H7 (cell line): ENCODE measurements at regions not wholly inside any gene's neighbourhood (a gene's known extent, or its start where the extent isn't known, plus 50 kb on each side); places are given as distances from the start of the nearest gene placed in this dataset.
"Not testable (repeated sequence)": the region's sequence is repeated elsewhere in the genome, so short reads cannot be mapped to it uniquely, and the experiment has no call there.

Source experiments
- DNase-seq: peaks from one replicate; pipeline ENCODE4 v3.0.0; 2012
- H3K27me3 ChIP-seq: 2 replicates; pipeline ENCODE4 v1.6.0; 2011; ENCODE audit warnings: mild to moderate bottlenecking, low read length; ENCODE audit not compliant: control insufficient read depth, insufficient read depth
- H3K36me3 ChIP-seq: replicated peaks from 2 replicates; pipeline ENCODE4 v1.5.1; 2011; ENCODE audit warnings: low read length; ENCODE audit not compliant: control insufficient read depth, insufficient read depth
- H3K4me3 ChIP-seq: 2 replicates; pipeline ENCODE4 v1.5.1; 2011; ENCODE audit warnings: low read depth, mild to moderate bottlenecking, control low read depth, low read length, moderate library complexity; ENCODE audit not compliant: insufficient read depth

DNA sequence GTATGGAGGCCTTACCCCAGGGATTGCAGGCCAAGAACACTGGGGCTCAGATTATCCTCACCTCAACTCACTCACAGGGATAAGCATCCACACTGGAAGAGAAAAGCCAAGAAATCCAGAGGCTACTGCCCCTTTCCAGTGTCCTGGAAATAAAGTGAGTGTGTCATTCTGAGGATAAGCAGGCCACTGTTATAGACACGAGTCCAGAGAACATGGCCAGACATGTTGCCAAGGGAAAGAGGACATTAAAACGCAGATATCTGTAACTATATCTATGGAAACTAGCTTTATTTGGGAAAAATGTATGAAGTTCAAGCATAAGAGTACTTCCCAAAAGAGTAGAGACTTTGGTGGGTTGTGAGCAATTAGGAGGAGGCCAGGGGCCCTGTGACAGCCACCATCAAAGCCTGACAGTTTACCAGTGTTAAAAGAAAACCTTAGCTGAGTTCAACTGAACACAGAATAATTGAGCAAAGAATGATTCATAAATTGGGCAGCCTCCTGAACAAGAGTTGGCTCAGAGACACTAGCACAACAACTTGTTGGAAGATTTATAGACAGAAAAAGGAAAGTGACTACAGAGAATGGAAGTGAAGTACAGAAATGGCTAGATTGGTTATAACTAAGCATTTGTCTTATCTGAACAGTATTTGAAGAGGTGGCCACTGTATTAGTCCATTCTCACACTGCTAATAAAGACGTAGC, 1222.2 kb downstream of the STIM2 start:
- no peak for DNase-seq
- no peaks in the 10 kb centered on the region for H3K27me3 ChIP-seq
- H3K4me3 ChIP-seq = no peak overlapping the region
- H3K36me3 ChIP-seq = no peaks in the 10 kb centered on the region

- H3K27me3 ChIP-seq = no peaks in the 10 kb centered on the region
- H3K4me3 ChIP-seq = no peak overlapping the region
- DNase-seq = no peak
- no peaks in the 10 kb centered on the region for H3K36me3 ChIP-seq
These were observed 1232.0 kb downstream of the STIM2 start for GRCh38 chr4:28092610-28093009.

GRCh38 chr4:28093071-28093470, 1232.4 kb downstream of the STIM2 start:
- no peaks in the 10 kb centered on the region for H3K27me3 ChIP-seq
- H3K36me3 ChIP-seq = no peaks in the 10 kb centered on the region
- no peak overlapping the region for H3K4me3 ChIP-seq
- no peak for DNase-seq

- Histone ChIP-seq H3K36me3 (no peaks in the 10 kb centered on the region), H3K27me3 (no peaks in the 10 kb centered on the region), H3K4me3 (no peak overlapping the region)
- DNase-seq = no peak
These were observed 1240.9 kb downstream of the STIM2 start for GRCh38 chr4:28101583-28101982.

DNA sequence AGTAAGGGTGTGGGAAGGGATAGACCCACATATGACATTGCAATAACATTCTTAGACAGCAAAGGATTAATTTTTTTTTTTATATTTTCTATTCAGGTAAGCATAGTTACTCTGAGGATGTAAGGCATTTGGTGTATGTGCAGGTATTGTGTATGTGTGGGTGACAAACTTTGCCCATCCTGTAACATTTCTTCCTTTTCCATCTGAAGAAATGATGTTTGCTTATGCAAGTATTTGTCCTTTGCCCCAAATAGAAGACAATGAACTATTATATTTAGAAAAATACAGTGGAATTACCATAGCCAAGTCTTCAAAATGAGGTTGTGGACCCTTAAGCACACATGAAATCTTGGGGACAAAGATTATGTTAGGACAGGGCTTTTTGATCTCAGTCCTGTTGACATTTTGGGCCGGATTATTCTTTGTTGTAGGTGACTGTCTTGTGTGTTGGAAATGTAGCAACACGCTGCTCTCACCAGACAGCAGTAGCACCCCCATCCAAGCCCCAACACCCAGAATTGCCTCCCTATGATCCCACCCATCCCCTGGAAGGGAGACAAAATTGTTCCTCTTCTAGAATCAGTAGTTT, 1244.7 kb downstream of the STIM2 start:
- Histone ChIP-seq H3K27me3 (no peaks in the 10 kb centered on the region), H3K4me3 (no peak overlapping the region), H3K36me3 (no peaks in the 10 kb centered on the region)
- DNase-seq = no peak

- no peaks in the 10 kb centered on the region for H3K36me3 ChIP-seq
- no peaks in the 10 kb centered on the region for H3K27me3 ChIP-seq
- DNase-seq = no peak
- no peak overlapping the region for H3K4me3 ChIP-seq
These were observed 1245.5 kb downstream of the STIM2 start for GRCh38 chr4:28106155-28106554.

DNA sequence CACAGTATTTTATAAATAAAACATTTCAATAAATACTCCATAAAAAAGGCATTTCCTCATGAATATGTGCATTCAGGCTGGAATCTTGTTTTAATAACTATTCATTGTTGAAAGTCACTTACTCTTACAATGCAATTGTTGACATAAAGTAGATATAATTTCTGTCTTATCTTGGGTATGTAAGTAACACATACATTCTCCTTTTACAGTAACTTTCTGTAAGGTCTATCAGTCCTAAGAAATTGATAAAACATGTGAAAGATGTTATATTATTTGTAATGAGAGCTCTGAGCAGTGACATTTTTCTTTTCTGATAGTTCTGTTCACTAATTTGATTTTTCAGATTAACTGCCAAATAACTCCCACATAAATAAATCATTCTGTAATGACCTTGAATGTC, 1249.2 kb downstream of the STIM2 start:
- H3K27me3 ChIP-seq = no peaks in the 10 kb centered on the region
- DNase-seq = no peak
- H3K4me3 ChIP-seq = no peak overlapping the region
- no peaks in the 10 kb centered on the region for H3K36me3 ChIP-seq

DNA sequence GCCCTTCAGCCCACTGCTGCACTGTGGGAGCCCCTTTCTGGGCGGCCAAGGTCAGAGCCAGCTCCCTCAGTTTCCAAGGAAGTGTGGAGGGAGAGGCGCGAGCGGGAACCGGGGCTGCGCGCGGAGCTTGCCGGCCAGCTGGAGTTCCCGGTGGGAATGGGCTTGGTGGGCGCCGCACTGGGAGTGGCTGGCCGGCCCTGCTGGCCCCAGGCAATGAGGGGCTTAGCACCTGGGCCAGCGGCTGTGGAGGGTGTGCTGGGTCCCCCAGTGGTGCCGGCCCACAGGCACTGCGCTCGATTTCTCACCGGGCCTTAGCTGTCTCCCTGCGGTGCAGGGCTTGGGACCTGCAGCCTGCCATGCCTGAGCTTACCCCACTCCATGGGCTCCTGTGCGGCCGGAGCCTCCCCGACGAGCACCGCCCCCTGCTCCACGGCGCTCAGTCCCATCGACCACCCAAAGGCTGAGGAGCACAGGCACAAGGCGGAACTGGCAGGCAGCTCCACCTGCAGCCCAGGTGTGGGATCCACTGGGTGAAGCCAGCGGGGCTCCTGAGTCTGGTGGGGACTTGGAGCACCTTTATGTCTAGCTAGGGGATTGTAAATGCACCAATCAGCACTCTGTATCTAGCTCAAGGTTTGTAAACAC, 1252.2 kb downstream of the STIM2 start:
- H3K36me3 ChIP-seq, DNase-seq, H3K27me3 ChIP-seq, H3K4me3 ChIP-seq: not testable (repeated sequence)

DNA sequence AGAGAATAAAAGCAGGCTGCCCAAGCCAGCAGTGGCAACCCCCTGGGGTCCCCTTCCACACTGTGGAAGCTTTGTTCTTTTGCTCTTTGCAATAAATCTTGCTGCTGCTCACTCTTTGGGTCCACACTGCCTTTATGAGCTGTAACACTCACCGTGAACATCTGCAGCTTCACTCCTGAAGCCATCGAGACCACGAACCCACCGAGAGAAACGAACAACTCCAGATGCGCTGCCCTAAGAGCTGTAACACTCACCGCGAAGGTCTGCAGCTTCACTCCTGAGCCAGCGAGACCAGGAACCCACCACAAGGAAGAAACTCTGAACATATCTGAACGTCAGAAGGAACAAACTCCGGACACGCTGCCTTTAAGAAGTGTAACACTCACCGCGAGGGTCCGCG, 1252.9 kb downstream of the STIM2 start:
- not testable (repeated sequence) for H3K36me3 ChIP-seq, DNase-seq, H3K27me3 ChIP-seq, H3K4me3 ChIP-seq

GRCh38 chr4:28116526-28117083, 1256.0 kb downstream of the STIM2 start:
- not testable (repeated sequence) for DNase-seq, H3K27me3 ChIP-seq, H3K36me3 ChIP-seq, H3K4me3 ChIP-seq

DNA sequence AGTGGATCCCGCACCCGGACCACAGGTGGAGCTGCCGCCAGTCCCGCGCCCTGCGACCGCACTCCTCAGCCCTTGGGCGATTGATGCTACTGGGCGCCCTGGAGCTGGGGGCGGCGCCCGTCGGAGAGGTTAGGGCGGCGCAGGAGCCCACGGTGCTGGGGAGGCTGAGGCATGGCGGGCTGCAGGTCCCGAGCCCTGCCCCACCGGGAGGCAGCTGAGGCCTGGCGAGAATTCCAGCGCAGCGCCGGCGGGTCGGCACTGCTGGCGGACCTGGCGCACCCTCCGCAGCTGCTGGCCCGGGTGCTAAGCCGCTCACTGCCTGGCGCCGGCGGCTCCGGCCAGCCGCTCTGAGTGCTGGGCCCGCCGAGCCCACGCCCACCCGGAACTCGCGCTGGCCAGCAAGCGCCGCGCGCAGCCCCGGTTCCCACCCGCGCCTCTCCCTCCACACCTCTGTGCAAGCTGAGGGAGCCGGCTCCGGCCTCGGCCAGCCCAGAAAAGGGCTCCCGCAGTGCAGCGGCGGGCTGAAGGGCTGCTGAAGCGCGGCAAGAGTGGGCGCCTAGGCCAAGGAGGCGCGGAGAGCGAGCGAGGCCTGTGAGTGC, 1256.5 kb downstream of the STIM2 start:
- Histone ChIP-seq H3K36me3 (no peaks in the 10 kb centered on the region), H3K27me3 (no peaks in the 10 kb centered on the region), H3K4me3 (peak overlapping the region; percentile 25; the same call in 1 of the 2 replicates)
- no peak for DNase-seq

GRCh38 chr4:28146191-28146590, 1285.5 kb downstream of the STIM2 start:
- Histone ChIP-seq H3K27me3 (no peaks in the 10 kb centered on the region), H3K4me3 (no peak overlapping the region), H3K36me3 (no peaks in the 10 kb centered on the region)
- DNase-seq = no peak

DNA sequence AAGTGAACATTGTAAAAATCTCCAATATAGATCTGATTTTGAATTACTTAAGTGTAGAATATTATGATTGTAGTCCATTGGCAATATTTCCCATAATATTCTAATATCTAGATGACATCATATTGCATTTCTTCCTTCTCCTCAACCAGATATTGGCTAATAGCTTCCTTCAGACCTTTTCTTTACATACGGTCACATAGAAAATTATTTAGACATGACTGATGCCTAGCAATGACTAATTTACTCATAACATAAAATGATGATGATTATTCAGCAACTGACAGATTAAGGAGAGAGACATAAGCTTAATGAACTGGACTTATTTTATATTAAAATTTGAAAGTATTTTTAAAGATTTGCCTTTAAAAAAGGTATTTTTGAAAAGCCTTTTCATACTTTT, 1287.6 kb downstream of the STIM2 start:
- H3K36me3 ChIP-seq = no peaks in the 10 kb centered on the region
- H3K27me3 ChIP-seq = no peaks in the 10 kb centered on the region
- no peak for DNase-seq
- no peak overlapping the region for H3K4me3 ChIP-seq

- DNase-seq = no peak
- Histone ChIP-seq H3K27me3 (no peaks in the 10 kb centered on the region), H3K36me3 (no peaks in the 10 kb centered on the region), H3K4me3 (no peak overlapping the region)
These were observed 1289.1 kb downstream of the STIM2 start for GRCh38 chr4:28149762-28150161.

GRCh38 chr4:28151314-28151713, 1290.7 kb downstream of the STIM2 start:
- Histone ChIP-seq H3K36me3 (no peaks in the 10 kb centered on the region), H3K27me3 (no peaks in the 10 kb centered on the region), H3K4me3 (no peak overlapping the region)
- no peak for DNase-seq
